CD8-positive, alpha-beta memory T cell (primary cell): ENCODE measurements at regions not wholly inside any gene's neighbourhood (a gene's known extent, or its start where the extent isn't known, plus 50 kb on each side); places are given as distances from the start of the nearest gene placed in this dataset.

Experiments used
- CTCF ChIA-PET: fragments of 350-600 bp; sonication (Branson Sonifier 250); formaldehyde crosslinking; loops from one replicate; lab custom pipeline; 2021; ENCODE audit warnings: antibody characterized with exemption; lab: Charles Lee
- POLR2A ChIA-PET: fragments of 350-600 bp; sonication (Branson Sonifier 250); formaldehyde crosslinking; loops from one replicate; lab custom pipeline; 2021; ENCODE audit warnings: antibody characterized with exemption; lab: Charles Lee
- DNase-seq, 5 donors: peaks; one replicate each; pipeline versions ENCODE4 v3.0.0 to v3.0.0-alpha.2; 2020 to 2022; ENCODE audit warnings: mixed read lengths in 1 of 5
- H3K27ac ChIP-seq: one replicate; pipeline ENCODE4 v1.7.0; 2013; ENCODE audit warnings: low read depth, mild to moderate bottlenecking, low read length, moderate library complexity
- H3K27me3 ChIP-seq: 2 replicates; pipeline ENCODE4 v1.7.0; 2013; ENCODE audit warnings: low read length, mild to moderate bottlenecking; ENCODE audit not compliant: insufficient read depth, poor library complexity, severe bottlenecking
- H3K36me3 ChIP-seq: 2 replicates; pipeline ENCODE4 v1.7.0; 2013; ENCODE audit warnings: mild to moderate bottlenecking, low read length, moderate library complexity; ENCODE audit not compliant: insufficient read depth
- H3K4me1 ChIP-seq: 2 replicates; pipeline ENCODE4 v1.7.0; 2013; ENCODE audit warnings: mild to moderate bottlenecking, low read length, moderate library complexity; ENCODE audit not compliant: insufficient read depth
- H3K4me3 ChIP-seq: 2 replicates; pipeline ENCODE4 v1.7.0; 2013; ENCODE audit warnings: mild to moderate bottlenecking, low read length
- H3K9me3 ChIP-seq: 2 replicates; pipeline ENCODE4 v1.7.0; 2013; ENCODE audit warnings: mild to moderate bottlenecking, low read length
- H3K27ac Mint-ChIP-seq, 8 donors: one replicate each; pipeline ENCODE4 v1.8.0; 2020 to 2021; ENCODE audit warnings: mixed read lengths in 8 of 8, mild to moderate bottlenecking in 6 of 8, inconsistent platforms in 3 of 8, moderate library complexity in 3 of 8
- H3K27me3 Mint-ChIP-seq, 2 donors: one replicate each; pipeline ENCODE4 v1.8.0; 2020 to 2021; ENCODE audit warnings: mixed read lengths in 2 of 2, mild to moderate bottlenecking in 1 of 2, moderate library complexity in 1 of 2
- H3K36me3 Mint-ChIP-seq, 3 donors: one replicate each; pipeline ENCODE4 v1.8.0; 2020 to 2021; ENCODE audit warnings: mixed read lengths in 3 of 3, inconsistent platforms in 1 of 3, mild to moderate bottlenecking in 1 of 3
- H3K4me1 Mint-ChIP-seq, 3 donors: one replicate each; pipeline ENCODE4 v1.8.0; 2020 to 2021; ENCODE audit warnings: mixed read lengths in 3 of 3, inconsistent platforms in 1 of 3, mild to moderate bottlenecking in 1 of 3
- H3K4me3 Mint-ChIP-seq, 7 donors: one replicate each; pipeline ENCODE4 v1.8.0; 2020 to 2021; ENCODE audit warnings: mixed read lengths in 7 of 7, mild to moderate bottlenecking in 6 of 7, moderate library complexity in 4 of 7, inconsistent platforms in 2 of 7
- H3K9me3 Mint-ChIP-seq, 5 donors: one replicate each; pipeline ENCODE4 v1.8.0; 2020 to 2022; ENCODE audit warnings: mixed read lengths in 5 of 5, mild to moderate bottlenecking in 3 of 5, moderate library complexity in 2 of 5, inconsistent platforms in 1 of 5

GRCh38 chr4:41866799-41867677 is 68.2 kb upstream of the TMEM33 start:
- Histone ChIP-seq H3K27me3 (peaks cover 26% of the 10 kb centered on the region), H3K9me3 (no peaks in the 10 kb centered on the region), H3K27ac (no peak overlapping the region), H3K4me3 (no peak overlapping the region), H3K4me1 (no peaks in the 10 kb centered on the region), H3K36me3 (no peaks in the 10 kb centered on the region)
- DNase-seq, result no peak
- Mint-ChIP-seq H3K27ac (peak overlapping the region in 1 of 8 donors; percentile 39), H3K36me3 (peaks cover 0 to 5% (median 0%) of the 10 kb centered on the region in 3 donors), H3K9me3 (peaks cover 0 to 2% (median 0%) of the 10 kb centered on the region in 5 donors), H3K4me3 (peak overlapping the region in 6 of 7 donors; percentile 9 to 62 (median 46)), H3K4me1 (peaks cover 10 to 26% (median 26%) of the 10 kb centered on the region in 3 donors), H3K27me3 (peaks cover 42 to 69% of the 10 kb centered on the region in 2 donors)
- ChIA-PET POLR2A (no interaction called here), CTCF (interaction anchor here (1.3 kb wide), 1 partner anchor 9 kb away, joined by 4 read pairs; no protein-coding TSS in a partner anchor)

- H3K9me3 ChIP-seq, result no peaks in the 10 kb centered on the region
- H3K4me1 Mint-ChIP-seq, result peaks cover 10 to 26% (median 26%) of the 10 kb centered on the region in 3 donors
- H3K36me3 Mint-ChIP-seq, result peaks cover 0 to 5% (median 0%) of the 10 kb centered on the region in 3 donors
- peak overlapping the region in 4 of 7 donors; percentile 2 to 57 (median 16) for H3K4me3 Mint-ChIP-seq
- ChIA-PET CTCF (interaction anchor here (1.3 kb wide), 1 partner anchor 8 kb away, joined by 4 read pairs; no protein-coding TSS in a partner anchor), POLR2A (no interaction called here)
- H3K27me3 ChIP-seq, result peaks cover 26% of the 10 kb centered on the region
- no peaks in the 10 kb centered on the region for H3K36me3 ChIP-seq
- no peaks in the 10 kb centered on the region for H3K4me1 ChIP-seq
- H3K27ac ChIP-seq, result no peak overlapping the region
- no peak overlapping the region for H3K4me3 ChIP-seq
- no peak overlapping the region for H3K27ac Mint-ChIP-seq
- DNase-seq, result no peak
- peaks cover 0 to 2% (median 0%) of the 10 kb centered on the region in 5 donors for H3K9me3 Mint-ChIP-seq
- H3K27me3 Mint-ChIP-seq, result peaks cover 42 to 67% of the 10 kb centered on the region in 2 donors
Measured at GRCh38 chr4:41865981-41866798, 69.0 kb upstream of the TMEM33 start.

- Histone ChIP-seq H3K9me3 (no peaks in the 10 kb centered on the region), H3K27ac (no peak overlapping the region), H3K4me3 (no peak overlapping the region), H3K27me3 (peaks cover 26% of the 10 kb centered on the region), H3K36me3 (no peaks in the 10 kb centered on the region), H3K4me1 (no peaks in the 10 kb centered on the region)
- ChIA-PET POLR2A (no interaction called here), CTCF (no interaction called here)
- DNase-seq, result no peak
- peaks cover 10 to 26% (median 26%) of the 10 kb centered on the region in 3 donors for H3K4me1 Mint-ChIP-seq
- no peak overlapping the region for H3K27ac Mint-ChIP-seq
- peaks cover 0 to 2% (median 0%) of the 10 kb centered on the region in 5 donors for H3K9me3 Mint-ChIP-seq
- H3K27me3 Mint-ChIP-seq, result peaks cover 38 to 62% of the 10 kb centered on the region in 2 donors
- H3K36me3 Mint-ChIP-seq, result peaks cover 0 to 5% (median 0%) of the 10 kb centered on the region in 3 donors
- H3K4me3 Mint-ChIP-seq, result peak overlapping the region in 1 of 7 donors; percentile 76
Measured at GRCh38 chr4:41865306-41865980, 69.8 kb upstream of the TMEM33 start.

- H3K4me1 Mint-ChIP-seq, result peaks cover 0 to 6% (median 5%) of the 10 kb centered on the region in 3 donors
- H3K9me3 Mint-ChIP-seq, result no peaks in the 10 kb centered on the region
- Histone ChIP-seq H3K27ac (no peak overlapping the region), H3K9me3 (no peaks in the 10 kb centered on the region), H3K27me3 (no peaks in the 10 kb centered on the region), H3K36me3 (no peaks in the 10 kb centered on the region), H3K4me1 (no peaks in the 10 kb centered on the region), H3K4me3 (no peak overlapping the region)
- H3K4me3 Mint-ChIP-seq, result no peak overlapping the region
- no peak overlapping the region for H3K27ac Mint-ChIP-seq
- ChIA-PET CTCF (interaction anchor here (1.6 kb wide), 1 partner anchor 8 kb away, joined by 4 read pairs; no protein-coding TSS in a partner anchor), POLR2A (no interaction called here)
- H3K27me3 Mint-ChIP-seq, result peaks cover 16 to 54% of the 10 kb centered on the region in 2 donors
- no peaks in the 10 kb centered on the region for H3K36me3 Mint-ChIP-seq
- DNase-seq, result no peak
Measured at GRCh38 chr4:41859087-41859486, 76.1 kb upstream of the TMEM33 start.

GRCh38 chr4:41857226-41857641 is 78.0 kb upstream of the TMEM33 start:
- H3K36me3 Mint-ChIP-seq, result no peaks in the 10 kb centered on the region
- no peak overlapping the region for H3K27ac Mint-ChIP-seq
- CTCF ChIA-PET, result interaction anchor here (1.6 kb wide), 1 partner anchor 10 kb away, joined by 4 read pairs; no protein-coding TSS in a partner anchor
- Histone ChIP-seq H3K27me3 (no peaks in the 10 kb centered on the region), H3K4me1 (no peaks in the 10 kb centered on the region), H3K36me3 (no peaks in the 10 kb centered on the region), H3K4me3 (no peak overlapping the region), H3K9me3 (no peaks in the 10 kb centered on the region), H3K27ac (no peak overlapping the region)
- no peak for DNase-seq
- POLR2A ChIA-PET, result no interaction called here
- H3K9me3 Mint-ChIP-seq, result no peaks in the 10 kb centered on the region
- no peaks in the 10 kb centered on the region for H3K4me1 Mint-ChIP-seq
- H3K27me3 Mint-ChIP-seq, result peaks cover 20 to 46% of the 10 kb centered on the region in 2 donors
- no peak overlapping the region for H3K4me3 Mint-ChIP-seq

- no peak overlapping the region for H3K27ac Mint-ChIP-seq
- POLR2A ChIA-PET, result no interaction called here
- no peaks in the 10 kb centered on the region for H3K4me1 Mint-ChIP-seq
- Histone ChIP-seq H3K9me3 (no peaks in the 10 kb centered on the region), H3K27ac (no peak overlapping the region), H3K36me3 (no peaks in the 10 kb centered on the region), H3K4me1 (no peaks in the 10 kb centered on the region), H3K4me3 (no peak overlapping the region), H3K27me3 (no peaks in the 10 kb centered on the region)
- H3K36me3 Mint-ChIP-seq, result no peaks in the 10 kb centered on the region
- no peak for DNase-seq
- CTCF ChIA-PET, result no interaction called here
- no peak overlapping the region for H3K4me3 Mint-ChIP-seq
- peaks cover 20 to 44% of the 10 kb centered on the region in 2 donors for H3K27me3 Mint-ChIP-seq
- H3K9me3 Mint-ChIP-seq, result no peaks in the 10 kb centered on the region
Measured at GRCh38 chr4:41856797-41857196, 78.4 kb upstream of the TMEM33 start.

GRCh38 chr4:41853973-41854372 is 81.3 kb upstream of the TMEM33 start:
- Histone ChIP-seq H3K4me3 (no peak overlapping the region), H3K36me3 (no peaks in the 10 kb centered on the region), H3K27me3 (no peaks in the 10 kb centered on the region), H3K4me1 (no peaks in the 10 kb centered on the region), H3K9me3 (no peaks in the 10 kb centered on the region), H3K27ac (no peak overlapping the region)
- peaks cover 17 to 32% of the 10 kb centered on the region in 2 donors for H3K27me3 Mint-ChIP-seq
- ChIA-PET CTCF (no interaction called here), POLR2A (no interaction called here)
- DNase-seq, result no peak
- H3K4me3 Mint-ChIP-seq, result no peak overlapping the region
- no peaks in the 10 kb centered on the region for H3K36me3 Mint-ChIP-seq
- H3K4me1 Mint-ChIP-seq, result no peaks in the 10 kb centered on the region
- H3K27ac Mint-ChIP-seq, result no peak overlapping the region
- no peaks in the 10 kb centered on the region for H3K9me3 Mint-ChIP-seq
